A673 (cell line): ENCODE measurements at regions not wholly inside any gene's neighbourhood (a gene's known extent, or its start where the extent isn't known, plus 50 kb on each side); places are given as distances from the start of the nearest gene placed in this dataset.

Experiments
- BruUV-seq: library from RNA; stranded (reverse); fragments of 400-500 nt; replicated peaks from 2 replicates; lab custom pipeline; 2021; lab: Mats Ljungman, UMichigan
- CTCF ChIA-PET: fragments of 300-600 bp; sonication (Branson Sonifier 250); formaldehyde crosslinking; loops from one replicate; lab custom pipeline; 2022; ENCODE audit warnings: antibody characterized with exemption; lab: Charles Lee
- POLR2A ChIA-PET: fragments of 300-600 bp; sonication (Branson Sonifier 250); formaldehyde crosslinking; loops from one replicate; lab custom pipeline; 2022; ENCODE audit warnings: antibody characterized with exemption; ENCODE audit not compliant: low non-redundant PET; lab: Charles Lee
- DNase-seq: peaks from one replicate; pipeline ENCODE4 v3.0.0-alpha.2; 2015; ENCODE audit warnings: low spot score
- H3K27ac ChIP-seq: fragments of 200-600 bp; sonication (generic); 2 replicates; pipeline ENCODE4 v1.5.1; 2016; ENCODE audit warnings: mixed run types, low read depth, mild to moderate bottlenecking, mixed read lengths, antibody characterized with exemption, low read length; ENCODE audit not compliant: poor library complexity, severe bottlenecking
- H3K27me3 ChIP-seq: fragments of 200-600 bp; sonication (generic); replicated peaks from 2 replicates; pipeline ENCODE4 v1.6.1; 2017; ENCODE audit warnings: mixed run types, low read depth, mild to moderate bottlenecking, mixed read lengths, antibody characterized with exemption, low read length; ENCODE audit not compliant: insufficient read depth, poor library complexity
- H3K36me3 ChIP-seq: fragments of 200-600 bp; sonication (generic); 2 replicates; pipeline ENCODE4 v1.6.1; 2016; ENCODE audit warnings: mixed run types, mild to moderate bottlenecking, mixed read lengths, antibody characterized with exemption, low read length; ENCODE audit not compliant: insufficient read depth, poor library complexity, severe bottlenecking
- H3K4me1 ChIP-seq: fragments of 200-600 bp; sonication (generic); 2 replicates; pipeline ENCODE4 v1.6.1; 2017; ENCODE audit warnings: mixed run types, mild to moderate bottlenecking, mixed read lengths, antibody characterized with exemption, low read length; ENCODE audit not compliant: insufficient read depth, poor library complexity, severe bottlenecking
- H3K4me3 ChIP-seq: fragments of 200-600 bp; sonication (generic); 2 replicates; pipeline ENCODE4 v1.5.1; 2016; ENCODE audit warnings: low read depth, mixed run types, mild to moderate bottlenecking, mixed read lengths, low read length; ENCODE audit not compliant: poor library complexity, severe bottlenecking
- H3K9me3 ChIP-seq: fragments of 200-600 bp; sonication (generic); 2 replicates; pipeline ENCODE4 v1.6.1; 2016; ENCODE audit warnings: mixed run types, low read depth, mild to moderate bottlenecking, mixed read lengths, antibody characterized with exemption, low read length; ENCODE audit not compliant: poor library complexity, severe bottlenecking
- CTCF ChIP-seq: fragments of 300-800, 200-600 bp; sonication (generic); conservative IDR thresholded peaks from 2 replicates; pipeline ENCODE4 v1.5.1; 2017; ENCODE audit warnings: low read depth, mild to moderate bottlenecking, antibody characterized with exemption, low read length, moderate library complexity, mixed read lengths
- EZH2 ChIP-seq: fragments of 200-600 bp; sonication (generic); IDR thresholded peaks from 2 replicates; pipeline ENCODE4 v1.6.1; 2017; ENCODE audit warnings: borderline replicate concordance, low read depth, mild to moderate bottlenecking, mixed read lengths, antibody characterized with exemption, low read length; ENCODE audit not compliant: poor library complexity, severe bottlenecking
- intact Hi-C: fragments of 100-400 bp; cut with micrococcal nuclease; formaldehyde crosslinking; loops from one replicate; pipeline ENCODE4 v1.10.0; 2022; ENCODE audit not compliant: unreplicated experiment

GRCh38 chr3:80543154-80543553 lies 775.4 kb upstream of the ROBO1 start:
- DNase-seq = no peak
- POLR2A ChIA-PET = no interaction called here
- Histone ChIP-seq H3K27ac (no peak overlapping the region), H3K9me3 (no peaks in the 10 kb centered on the region), H3K27me3 (no peaks in the 10 kb centered on the region), H3K36me3 (no peaks in the 10 kb centered on the region), H3K4me3 (no peak overlapping the region), H3K4me1 (no peaks in the 10 kb centered on the region)
- BruUV-seq = no TSS peak
- intact Hi-C loops = no loop called here
- TF ChIP-seq CTCF (no peak), EZH2 (no peak)
- CTCF ChIA-PET = no interaction called here

GRCh38 chr3:80542456-80542855 lies 774.7 kb upstream of the ROBO1 start:
- DNase-seq = no peak
- no peak for TF ChIP-seq CTCF
- TF ChIP-seq EZH2 = no peak
- BruUV-seq = no TSS peak
- intact Hi-C loops = no loop called here
- no peak overlapping the region for H3K4me3 ChIP-seq
- H3K36me3 ChIP-seq = no peaks in the 10 kb centered on the region
- no peaks in the 10 kb centered on the region for H3K27me3 ChIP-seq
- no peaks in the 10 kb centered on the region for H3K9me3 ChIP-seq
- ChIA-PET POLR2A (interaction anchor here (0.6 kb wide), 1 partner anchor 192 kb away, joined by 4 read pairs; no protein-coding TSS in a partner anchor), CTCF (no interaction called here)
- H3K4me1 ChIP-seq = no peaks in the 10 kb centered on the region
- no peak overlapping the region for H3K27ac ChIP-seq

GRCh38 chr3:80537680-80538079 lies 769.9 kb upstream of the ROBO1 start:
- Histone ChIP-seq H3K27me3 (no peaks in the 10 kb centered on the region), H3K27ac (no peak overlapping the region), H3K4me3 (no peak overlapping the region), H3K9me3 (no peaks in the 10 kb centered on the region), H3K36me3 (no peaks in the 10 kb centered on the region), H3K4me1 (no peaks in the 10 kb centered on the region)
- no TSS peak for BruUV-seq
- POLR2A ChIA-PET = no interaction called here
- no peak for DNase-seq
- CTCF ChIA-PET = no interaction called here
- intact Hi-C loops = no loop called here
- no peak for TF ChIP-seq CTCF
- TF ChIP-seq EZH2 = no peak
